Progenitor cell of endocrine pancreas (in vitro differentiated cells): ENCODE measurements at regions not wholly inside any gene's neighbourhood (a gene's known extent, or its start where the extent isn't known, plus 50 kb on each side); places are given as distances from the start of the nearest gene placed in this dataset.

Experiments
- DNase-seq: peaks from one replicate; pipeline ENCODE4 v3.0.0; 2021; ENCODE audit warnings: low spot score; ENCODE audit not compliant: unreplicated experiment
- H3K27ac Mint-ChIP-seq: 2 replicates; pipeline ENCODE4 v1.8.0; 2021; ENCODE audit warnings: mild to moderate bottlenecking, moderate library complexity, mixed read lengths
- H3K27me3 Mint-ChIP-seq: 2 replicates; pipeline ENCODE4 v1.8.0; 2021; ENCODE audit warnings: mixed read lengths
- H3K36me3 Mint-ChIP-seq: 2 replicates; pipeline ENCODE4 v1.8.0; 2022; ENCODE audit warnings: mixed read lengths; ENCODE audit not compliant: insufficient read depth
- H3K4me1 Mint-ChIP-seq: 2 replicates; pipeline ENCODE4 v1.8.0; 2021; ENCODE audit warnings: low read depth, mixed read lengths
- H3K4me3 Mint-ChIP-seq: 2 replicates; pipeline ENCODE4 v1.8.0; 2021; ENCODE audit warnings: low read depth, mild to moderate bottlenecking, moderate library complexity, mixed read lengths
- H3K9me3 Mint-ChIP-seq: 2 replicates; pipeline ENCODE4 v1.8.0; 2021; ENCODE audit warnings: low read depth, mixed read lengths
- CTCF ChIP-seq: fragments of 200-600 bp; sonication (generic); IDR thresholded peaks from one replicate; pipeline ENCODE4 v1.5.0; 2021; ENCODE audit warnings: antibody characterized with exemption, mild to moderate bottlenecking; ENCODE audit not compliant: unreplicated experiment

DNA sequence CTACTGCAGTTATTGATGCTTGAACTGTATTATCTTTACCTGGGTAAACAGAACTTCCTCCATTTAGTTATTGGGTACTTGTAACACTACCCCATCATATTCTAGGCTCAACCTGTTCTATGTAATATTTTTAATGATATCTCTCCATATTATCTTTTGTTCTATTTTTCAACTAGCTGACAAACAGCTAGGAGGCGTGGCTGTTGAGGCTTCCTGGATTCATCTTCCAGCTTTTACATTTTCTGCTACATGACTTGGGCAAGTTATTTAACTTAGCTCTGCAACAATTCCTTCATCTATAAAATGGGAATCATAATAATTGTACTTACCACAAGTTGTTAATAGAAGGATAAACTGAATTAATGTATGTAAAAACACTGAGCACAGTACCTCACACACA is 349.3 kb downstream of the PTTG2 start:
- Mint-ChIP-seq H3K36me3 (no peaks in the 10 kb centered on the region), H3K4me1 (no peaks in the 10 kb centered on the region), H3K27ac (no peak overlapping the region), H3K27me3 (no peaks in the 10 kb centered on the region), H3K9me3 (peaks cover 6% of the 10 kb centered on the region), H3K4me3 (no peak overlapping the region)
- DNase-seq = no peak
- no peak for TF ChIP-seq CTCF

DNA sequence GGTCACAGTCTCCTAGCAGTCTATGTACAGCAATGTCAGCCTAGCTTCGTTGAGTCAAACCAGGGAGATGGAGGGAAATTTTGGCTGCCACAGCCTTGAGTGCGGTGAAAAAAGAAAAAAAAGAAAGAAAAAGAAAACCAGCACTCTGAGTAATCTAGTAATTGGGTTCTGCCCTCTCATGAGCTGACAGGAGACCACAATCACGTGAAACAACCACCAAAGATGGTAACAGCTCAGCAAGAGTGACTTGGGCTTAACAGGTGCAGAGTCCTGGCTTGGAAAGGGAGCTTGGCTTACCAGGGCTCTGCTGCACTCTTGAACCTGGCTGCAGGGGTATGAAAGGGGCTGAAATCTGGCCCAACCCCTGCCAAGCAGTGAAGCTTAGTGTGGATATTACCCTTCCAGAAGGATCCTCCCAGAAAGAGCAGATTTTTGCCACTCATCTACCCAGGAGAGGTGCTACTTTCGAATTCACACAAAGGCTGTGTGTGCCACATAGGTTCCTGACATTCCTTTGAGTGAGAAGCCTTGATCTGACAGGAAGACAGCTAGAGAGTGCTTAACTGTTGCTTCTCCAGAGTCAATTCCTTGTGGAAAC is 350.3 kb downstream of the PTTG2 start:
- Mint-ChIP-seq H3K27me3 (no peaks in the 10 kb centered on the region), H3K36me3 (no peaks in the 10 kb centered on the region)
- no peak for DNase-seq

DNA sequence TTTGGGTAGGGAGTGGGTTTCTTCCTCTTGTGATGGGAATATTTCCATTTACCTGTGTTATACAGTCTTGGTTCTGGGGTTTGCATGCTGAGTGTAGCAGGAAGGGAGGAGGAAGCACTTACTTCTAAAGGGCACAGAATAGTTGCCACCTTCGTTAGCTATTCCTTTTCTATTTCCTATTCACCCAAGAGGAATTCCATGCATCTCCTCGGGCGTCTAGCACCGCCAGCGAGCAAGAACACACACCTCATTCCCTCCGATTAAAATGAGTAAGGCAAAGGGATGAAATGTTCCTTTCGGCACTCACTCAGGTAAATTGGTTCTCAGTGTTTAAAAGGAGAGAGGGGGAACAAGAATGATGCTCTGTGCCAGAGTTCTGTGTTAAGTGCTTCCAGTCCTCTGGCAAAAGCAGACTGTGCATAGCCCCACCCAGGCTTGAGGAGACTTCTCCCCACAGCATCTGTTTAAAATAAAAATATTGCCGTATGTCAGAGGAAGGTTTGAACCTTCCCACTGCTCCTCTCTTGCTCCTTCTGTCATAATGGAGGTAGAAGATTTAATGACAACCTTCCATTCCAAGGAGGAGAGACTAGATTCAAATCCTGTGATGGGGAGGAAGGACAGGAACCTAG is 351.4 kb downstream of the PTTG2 start:
- DNase-seq = no peak
- H3K36me3 Mint-ChIP-seq = no peaks in the 10 kb centered on the region
- H3K4me3 Mint-ChIP-seq = no peak overlapping the region
- no peaks in the 10 kb centered on the region for H3K27me3 Mint-ChIP-seq
- H3K27ac Mint-ChIP-seq = no peak overlapping the region
- H3K4me1 Mint-ChIP-seq = no peaks in the 10 kb centered on the region
- no peak for TF ChIP-seq CTCF
- H3K9me3 Mint-ChIP-seq = peaks cover 4% of the 10 kb centered on the region

More for the DNA sequence above, 350.3 kb downstream of the PTTG2 start:
- H3K27ac Mint-ChIP-seq = no peak overlapping the region
- H3K4me1 Mint-ChIP-seq = no peaks in the 10 kb centered on the region
- peaks cover 4% of the 10 kb centered on the region for H3K9me3 Mint-ChIP-seq
- H3K4me3 Mint-ChIP-seq = no peak overlapping the region
- TF ChIP-seq CTCF = no peak

DNA sequence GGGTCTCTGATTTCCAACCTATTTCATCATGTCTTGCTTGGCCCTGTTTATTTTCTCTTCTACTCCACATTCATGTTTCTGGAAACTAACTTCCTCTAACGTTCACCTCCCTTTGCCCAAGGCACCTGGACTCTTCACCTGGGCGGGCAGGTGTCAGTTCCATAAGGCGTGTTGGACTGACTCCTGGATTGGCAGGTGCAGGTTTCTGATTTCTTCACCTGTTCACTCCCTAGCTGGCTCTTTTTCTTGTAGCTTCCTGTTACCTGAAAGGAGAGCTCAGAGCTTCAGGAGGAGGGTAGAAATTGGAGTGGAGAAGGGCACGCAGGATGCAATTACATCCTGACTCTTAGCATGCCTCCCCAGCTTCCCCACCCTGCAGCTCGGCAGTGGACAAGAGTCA is 350.8 kb upstream of the KLF3 start:
- Mint-ChIP-seq H3K4me3 (no peak overlapping the region), H3K4me1 (peaks cover 2% of the 10 kb centered on the region), H3K9me3 (peaks cover 4% of the 10 kb centered on the region), H3K36me3 (no peaks in the 10 kb centered on the region), H3K27ac (no peak overlapping the region), H3K27me3 (no peaks in the 10 kb centered on the region)
- DNase-seq = no peak
- TF ChIP-seq CTCF = no peak

- H3K27ac Mint-ChIP-seq = no peak overlapping the region
- no peak for TF ChIP-seq CTCF
- H3K4me3 Mint-ChIP-seq = no peak overlapping the region
- H3K36me3 Mint-ChIP-seq = no peaks in the 10 kb centered on the region
- DNase-seq = no peak
- peaks cover 9% of the 10 kb centered on the region for H3K4me1 Mint-ChIP-seq
- no peaks in the 10 kb centered on the region for H3K27me3 Mint-ChIP-seq
- peaks cover 4% of the 10 kb centered on the region for H3K9me3 Mint-ChIP-seq
Measured at GRCh38 chr4:38313999-38314561, 349.9 kb upstream of the KLF3 start.
